HG02981 (cell line): ENCODE measurements at regions not wholly inside any gene's neighbourhood (a gene's known extent, or its start where the extent isn't known, plus 50 kb on each side); places are given as distances from the start of the nearest gene placed in this dataset.

Experiments used
- ATAC-seq: cut with Tn5 transposase; IDR thresholded peaks from one replicate; pipeline ENCODE4 v1.9.1; 2021; ENCODE audit warnings: mild to moderate bottlenecking, moderate library complexity; ENCODE audit not compliant: unreplicated experiment

GRCh38 chr12:13691598-13691997 is 289.8 kb downstream of the GRIN2B start:
- no peak for ATAC-seq

GRCh38 chr12:13687633-13688032 is 293.8 kb downstream of the GRIN2B start:
- no peak for ATAC-seq

- ATAC-seq, result no peak
Measured at GRCh38 chr12:13686260-13686659, 295.1 kb downstream of the GRIN2B start.

- no peak for ATAC-seq
Measured at GRCh38 chr12:13680916-13681315, 300.5 kb downstream of the GRIN2B start.

- ATAC-seq, result no peak
Measured at GRCh38 chr12:13676880-13677279, 304.5 kb downstream of the GRIN2B start.

GRCh38 chr12:13670285-13670866 is 311.0 kb downstream of the GRIN2B start:
- ATAC-seq, result no peak

GRCh38 chr12:13668880-13669279 is 312.5 kb downstream of the GRIN2B start:
- ATAC-seq, result no peak

- no peak for ATAC-seq
Measured at GRCh38 chr12:13666806-13667205, 314.6 kb downstream of the GRIN2B start.

- ATAC-seq, result peak; percentile 70
Measured at GRCh38 chr12:13661005-13661887, 320.2 kb downstream of the GRIN2B start.

GRCh38 chr12:13654456-13654855 is 326.9 kb downstream of the GRIN2B start:
- ATAC-seq, result no peak

- no peak for ATAC-seq
Measured at GRCh38 chr12:13652105-13652504, 329.3 kb downstream of the GRIN2B start.

- no peak for ATAC-seq
Measured at GRCh38 chr12:13635709-13636108, 345.7 kb downstream of the GRIN2B start.

- no peak for ATAC-seq
Measured at GRCh38 chr12:13631873-13632272, 349.5 kb downstream of the GRIN2B start.

GRCh38 chr12:13630354-13630753 is 351.0 kb downstream of the GRIN2B start:
- ATAC-seq, result no peak

GRCh38 chr12:13628067-13628466 is 353.3 kb downstream of the GRIN2B start:
- ATAC-seq, result no peak

- no peak for ATAC-seq
Measured at GRCh38 chr12:13627536-13627935, 353.9 kb downstream of the GRIN2B start.

- ATAC-seq, result no peak
Measured at GRCh38 chr12:13613297-13613696, 368.1 kb downstream of the GRIN2B start.

GRCh38 chr12:13609894-13610679 is 371.3 kb downstream of the GRIN2B start:
- ATAC-seq, result no peak

- no peak for ATAC-seq
Measured at GRCh38 chr12:13606290-13606689, 375.1 kb downstream of the GRIN2B start.

GRCh38 chr12:13603953-13604352 is 377.4 kb downstream of the GRIN2B start:
- ATAC-seq, result no peak

- no peak for ATAC-seq
Measured at GRCh38 chr12:13602172-13602571, 379.2 kb downstream of the GRIN2B start.

- ATAC-seq, result no peak
Measured at GRCh38 chr12:13599176-13599575, 382.2 kb downstream of the GRIN2B start.
